Testis (tissue), 2 donors: ENCODE measurements at regions not wholly inside any gene's neighbourhood (a gene's known extent, or its start where the extent isn't known, plus 50 kb on each side); places are given as distances from the start of the nearest gene placed in this dataset.

Source experiments
- POLR2A ChIP-seq: fragments of 450-650 bp; IDR thresholded peaks from one replicate; pipeline ENCODE4 v1.6.1; 2017; ENCODE audit warnings: antibody characterized with exemption, mild to moderate bottlenecking, moderate library complexity
- TF ChIP-seq, protein P1 (sequence below), 3 experiments: fragments of 450-650 bp in 2 of 3; fragments of 200-600 bp in 1 of 3; sonication (generic) in 1 of 3; IDR thresholded peaks; one replicate each; pipeline ENCODE4 v1.5.1; 2016 to 2019; ENCODE audit warnings: antibody characterized with exemption in 3 of 3, mild to moderate bottlenecking in 2 of 3, moderate library complexity in 1 of 3

- TF ChIP-seq, protein P1, sequence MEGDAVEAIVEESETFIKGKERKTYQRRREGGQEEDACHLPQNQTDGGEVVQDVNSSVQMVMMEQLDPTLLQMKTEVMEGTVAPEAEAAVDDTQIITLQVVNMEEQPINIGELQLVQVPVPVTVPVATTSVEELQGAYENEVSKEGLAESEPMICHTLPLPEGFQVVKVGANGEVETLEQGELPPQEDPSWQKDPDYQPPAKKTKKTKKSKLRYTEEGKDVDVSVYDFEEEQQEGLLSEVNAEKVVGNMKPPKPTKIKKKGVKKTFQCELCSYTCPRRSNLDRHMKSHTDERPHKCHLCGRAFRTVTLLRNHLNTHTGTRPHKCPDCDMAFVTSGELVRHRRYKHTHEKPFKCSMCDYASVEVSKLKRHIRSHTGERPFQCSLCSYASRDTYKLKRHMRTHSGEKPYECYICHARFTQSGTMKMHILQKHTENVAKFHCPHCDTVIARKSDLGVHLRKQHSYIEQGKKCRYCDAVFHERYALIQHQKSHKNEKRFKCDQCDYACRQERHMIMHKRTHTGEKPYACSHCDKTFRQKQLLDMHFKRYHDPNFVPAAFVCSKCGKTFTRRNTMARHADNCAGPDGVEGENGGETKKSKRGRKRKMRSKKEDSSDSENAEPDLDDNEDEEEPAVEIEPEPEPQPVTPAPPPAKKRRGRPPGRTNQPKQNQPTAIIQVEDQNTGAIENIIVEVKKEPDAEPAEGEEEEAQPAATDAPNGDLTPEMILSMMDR (IDR thresholded peaks at IDR 0.05), result no peak
- TF ChIP-seq POLR2A, result no peak
Measured at GRCh38 chr19:31102674-31103073, 246.6 kb downstream of the TSHZ3 start.
